ENCODE measurements at regions not wholly inside any gene's neighbourhood (a gene's known extent, or its start where the extent isn't known, plus 50 kb on each side); places are given as distances from the start of the nearest gene placed in this dataset.
"Not testable (repeated sequence)": the region's sequence is repeated elsewhere in the genome, so short reads cannot be mapped to it uniquely, and the experiment has no call there.

DNA sequence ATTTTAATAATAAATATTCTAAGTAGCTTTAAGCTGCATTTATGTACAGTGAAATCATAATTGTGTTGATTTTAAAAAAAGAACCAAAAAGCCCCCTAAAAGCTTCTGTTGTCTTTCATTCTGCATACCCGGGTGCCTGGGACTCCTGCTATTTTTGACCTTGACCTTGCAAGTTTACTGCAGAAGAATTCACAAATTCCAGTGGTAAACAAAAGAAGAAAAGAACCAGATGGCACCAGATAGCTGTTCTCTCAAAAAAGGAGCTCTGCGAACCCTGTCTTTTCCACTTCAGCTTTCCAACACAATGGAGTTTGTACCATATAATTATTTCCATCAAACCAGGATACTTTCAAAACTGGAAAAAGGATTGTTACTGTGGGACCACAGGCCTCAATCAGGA lies 363.3 kb downstream of the SMOC2 start:
- no peak for DNase-seq

DNA sequence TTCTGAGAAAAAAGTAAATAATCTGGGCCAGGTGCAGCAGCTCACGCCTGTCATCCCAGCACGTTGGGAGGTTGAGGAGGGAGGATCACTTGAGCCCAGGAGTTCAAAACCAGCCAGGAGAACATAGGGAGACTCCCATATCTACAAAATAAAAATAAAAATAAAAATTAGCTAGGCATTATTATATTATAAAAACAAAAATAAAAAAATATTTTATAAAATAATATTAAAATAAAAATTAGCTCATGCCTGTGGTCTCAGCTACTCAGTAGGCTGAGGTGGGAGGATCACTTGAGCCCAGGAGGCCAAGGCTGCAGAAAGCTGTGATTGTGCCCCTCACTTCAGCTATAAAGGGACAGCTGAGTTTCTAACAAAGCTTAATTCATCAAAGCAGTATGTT lies 362.9 kb downstream of the SMOC2 start:
- no peak for DNase-seq

DNA sequence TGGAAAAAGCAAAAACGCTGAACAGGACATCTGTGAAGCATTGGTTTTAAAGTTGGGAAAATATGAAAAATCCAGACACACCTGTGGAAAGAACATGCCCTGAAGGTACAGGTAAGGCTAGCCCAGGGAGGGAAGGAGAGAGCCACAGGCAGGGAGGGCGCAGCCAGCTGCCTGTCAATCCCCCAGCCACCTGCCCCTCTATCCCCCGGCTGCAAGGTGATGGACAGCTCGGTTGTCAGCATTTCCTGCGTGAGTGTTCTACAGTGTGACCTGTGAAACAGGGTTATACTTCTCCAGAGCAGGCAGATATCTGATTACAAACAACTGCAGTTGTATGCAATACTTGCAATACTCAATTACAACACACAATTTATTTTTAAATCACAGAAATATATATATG lies 358.1 kb downstream of the SMOC2 start:
- no peak for DNase-seq

DNA sequence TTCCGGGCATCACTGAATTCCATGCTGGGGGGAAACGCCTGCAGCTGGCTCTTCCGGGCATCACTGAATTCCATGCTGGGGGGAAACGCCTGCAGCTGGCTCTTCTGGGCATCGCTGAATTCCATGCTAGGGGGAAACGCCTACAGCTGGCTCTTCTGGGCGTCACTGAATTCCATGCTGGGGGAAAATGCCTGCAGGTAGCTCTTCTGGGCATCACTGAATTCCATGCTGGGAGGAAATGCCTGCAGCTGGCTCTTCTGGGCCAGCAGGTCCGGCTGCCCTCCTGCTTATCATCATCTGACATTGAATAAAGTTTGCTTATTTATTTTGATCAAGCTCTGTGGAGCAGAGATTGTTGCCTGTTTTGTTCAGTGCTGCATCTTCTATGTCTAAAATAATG lies 355.1 kb downstream of the SMOC2 start:
- DNase-seq, result no peak

DNA sequence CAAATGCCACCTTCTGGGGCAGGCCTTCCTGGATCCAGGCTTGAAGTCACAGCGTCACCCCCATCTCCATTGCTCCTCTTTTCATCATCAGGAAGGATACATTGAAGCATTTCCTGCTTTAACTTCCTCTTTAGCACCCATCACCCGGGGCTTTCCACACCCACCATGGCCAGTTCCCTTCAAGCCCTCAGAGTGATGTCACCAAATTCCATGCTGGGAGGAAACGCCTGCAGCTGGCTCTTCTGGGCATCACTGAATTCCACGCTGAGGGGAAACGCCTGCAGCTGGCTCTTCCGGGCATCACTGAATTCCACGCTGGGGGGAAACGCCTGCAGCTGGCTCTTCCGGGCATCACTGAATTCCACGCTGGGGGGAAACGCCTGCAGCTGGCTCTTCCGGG lies 354.6 kb downstream of the SMOC2 start:
- not testable (repeated sequence) for DNase-seq

DNA sequence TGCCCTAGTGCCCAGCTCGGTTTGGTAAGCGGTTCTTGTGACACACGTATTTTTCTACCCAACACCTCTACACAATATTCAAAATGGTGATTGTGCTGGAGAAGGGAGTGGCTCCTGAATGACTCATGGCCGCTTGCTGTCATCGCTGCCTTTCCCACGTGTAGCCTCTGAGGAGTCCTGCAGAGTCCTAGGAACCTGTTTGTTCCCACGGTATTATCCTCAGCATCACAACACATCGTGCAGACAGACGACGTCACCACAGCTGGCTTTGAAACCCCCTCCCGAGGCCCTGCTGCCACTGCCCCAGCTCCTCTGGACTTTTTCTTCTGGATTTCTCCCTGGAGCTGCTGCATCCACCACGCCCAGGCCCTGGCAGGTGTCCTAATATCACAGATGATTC lies 353.5 kb downstream of the SMOC2 start:
- no peak for DNase-seq

DNA sequence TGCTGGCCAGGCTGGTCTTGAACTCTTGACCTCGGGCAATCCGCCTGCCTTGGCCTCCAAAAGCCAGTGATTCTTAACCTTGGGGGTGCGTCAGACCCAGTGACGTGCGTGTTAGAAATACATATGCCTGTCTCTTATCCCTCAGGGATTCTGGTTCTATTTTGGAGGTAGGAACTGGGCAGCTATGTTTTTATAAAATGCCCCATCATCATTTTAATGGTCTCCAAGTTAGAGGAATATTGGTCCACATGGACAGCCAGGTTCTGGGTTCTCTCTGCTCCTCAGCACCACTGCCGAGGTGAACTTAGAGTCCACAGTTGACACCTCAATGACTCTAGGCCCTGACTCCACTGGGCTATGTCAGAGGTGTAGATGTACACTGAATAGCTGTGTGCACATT lies 352.7 kb downstream of the SMOC2 start:
- DNase-seq, result no peak

DNA sequence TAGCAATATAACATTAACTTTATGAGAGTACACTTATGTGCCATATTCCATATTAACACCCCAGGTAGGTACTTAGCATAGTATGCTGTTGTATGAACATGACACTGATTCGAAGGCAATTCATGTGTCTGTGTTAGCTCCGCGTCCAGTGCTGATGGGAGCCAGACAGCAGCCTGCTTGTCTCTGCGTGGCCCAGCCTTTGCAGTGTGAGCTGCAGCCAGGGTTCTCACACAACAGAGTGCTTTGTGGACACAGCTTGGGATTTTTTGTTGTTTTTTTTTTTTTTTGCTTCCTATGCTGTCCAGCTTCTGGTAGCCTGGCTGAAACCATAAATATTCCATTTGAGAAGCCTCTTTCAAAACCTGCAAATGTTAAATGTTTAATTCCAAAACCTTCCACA lies 350.9 kb downstream of the SMOC2 start:
- DNase-seq, result no peak

DNA sequence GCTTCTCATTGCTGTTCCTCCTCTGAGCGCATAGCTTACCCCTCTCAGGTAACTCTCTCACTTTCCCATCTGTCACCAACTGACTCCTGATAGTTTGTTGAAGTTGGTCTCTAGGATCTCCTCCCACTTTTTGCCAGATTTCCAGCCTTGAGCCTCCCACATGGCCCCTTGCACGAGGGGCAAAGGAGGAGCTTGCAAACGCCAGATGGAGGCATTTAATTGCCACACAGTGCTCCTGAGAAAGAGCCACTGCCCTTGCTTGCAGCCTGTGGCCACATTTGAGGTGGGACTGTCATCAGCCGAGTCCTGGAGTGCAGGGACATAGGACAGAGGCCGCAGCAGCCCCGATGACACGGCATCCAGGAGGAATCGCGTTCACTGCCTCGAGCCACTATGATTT lies 348.7 kb downstream of the SMOC2 start:
- DNase-seq, result no peak

DNA sequence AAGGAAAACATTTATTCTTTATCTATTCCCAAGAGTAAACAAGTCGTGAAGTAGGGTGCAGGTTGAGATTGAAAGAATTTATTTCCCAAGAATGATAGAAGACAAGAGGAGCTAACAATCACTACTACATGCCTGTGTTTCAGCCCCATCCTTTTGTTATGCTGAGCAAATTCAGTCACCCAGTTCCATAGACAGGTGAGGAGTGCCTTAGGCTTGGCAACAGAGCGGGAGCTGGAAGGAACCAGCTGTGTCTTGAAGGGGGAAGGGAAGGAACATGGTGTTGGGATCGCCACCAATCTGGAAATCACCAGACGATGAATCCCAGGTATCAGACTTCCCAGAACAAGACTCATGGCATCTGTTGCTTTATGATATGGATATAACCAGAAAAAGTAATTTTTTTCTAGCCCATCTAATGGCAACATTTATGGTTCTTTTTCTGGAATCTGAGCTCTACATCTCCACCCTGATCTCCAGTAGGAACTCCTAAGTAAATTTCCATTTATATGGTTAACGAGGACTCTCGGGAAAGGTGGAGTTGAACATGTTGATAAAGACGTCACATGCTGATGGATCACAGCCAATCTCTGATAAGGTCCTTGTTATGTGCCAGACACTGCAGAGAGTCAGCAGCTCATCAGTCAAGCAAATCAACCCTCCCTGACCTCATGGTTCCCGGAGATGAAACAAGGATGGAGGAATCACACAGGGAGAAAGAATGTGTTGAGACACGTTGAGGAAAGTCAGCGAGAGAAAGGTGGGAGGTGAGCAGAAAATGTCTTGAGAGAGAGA lies 344.9 kb downstream of the SMOC2 start:
- DNase-seq, result no peak

DNA sequence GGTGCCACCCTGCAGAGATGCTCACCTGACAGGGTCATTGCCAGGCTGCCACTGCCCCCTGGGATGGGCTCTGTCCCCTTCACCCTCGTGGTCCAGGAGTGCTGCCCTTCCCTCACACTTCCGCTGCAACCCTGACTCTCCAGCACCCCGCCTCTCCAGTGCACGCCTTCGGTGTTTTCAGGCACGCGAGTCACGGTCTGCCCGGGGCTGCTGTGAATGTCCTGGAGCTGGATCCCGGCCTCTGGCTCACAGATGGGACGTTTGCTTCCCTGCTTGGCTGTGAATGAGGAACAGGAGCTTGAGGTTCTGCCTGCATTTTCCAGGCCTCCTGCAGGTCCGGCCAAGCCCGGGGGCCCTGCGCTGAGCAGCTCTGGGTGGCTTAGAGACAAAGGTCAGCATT lies 343.4 kb downstream of the SMOC2 start:
- DNase-seq, result no peak

DNA sequence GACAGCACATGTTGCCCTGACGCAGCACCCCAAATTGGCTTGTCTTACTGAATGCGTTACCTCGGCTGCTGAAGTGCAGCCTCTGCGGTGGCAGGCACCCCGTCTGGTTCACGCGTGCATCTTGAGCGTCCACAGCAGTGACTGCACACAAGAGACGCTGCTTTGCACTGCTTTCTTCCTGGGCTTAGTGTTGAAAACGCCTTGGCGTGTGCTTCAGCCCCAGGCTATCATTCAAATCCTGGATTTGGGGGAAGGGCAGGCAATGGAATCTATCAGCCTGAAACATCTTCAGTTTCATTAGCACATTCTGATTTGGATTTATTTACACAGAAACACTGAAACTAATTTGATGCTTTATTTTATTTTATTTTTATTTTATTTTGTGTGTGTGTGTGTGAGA lies 342.7 kb downstream of the SMOC2 start:
- no peak for DNase-seq

DNA sequence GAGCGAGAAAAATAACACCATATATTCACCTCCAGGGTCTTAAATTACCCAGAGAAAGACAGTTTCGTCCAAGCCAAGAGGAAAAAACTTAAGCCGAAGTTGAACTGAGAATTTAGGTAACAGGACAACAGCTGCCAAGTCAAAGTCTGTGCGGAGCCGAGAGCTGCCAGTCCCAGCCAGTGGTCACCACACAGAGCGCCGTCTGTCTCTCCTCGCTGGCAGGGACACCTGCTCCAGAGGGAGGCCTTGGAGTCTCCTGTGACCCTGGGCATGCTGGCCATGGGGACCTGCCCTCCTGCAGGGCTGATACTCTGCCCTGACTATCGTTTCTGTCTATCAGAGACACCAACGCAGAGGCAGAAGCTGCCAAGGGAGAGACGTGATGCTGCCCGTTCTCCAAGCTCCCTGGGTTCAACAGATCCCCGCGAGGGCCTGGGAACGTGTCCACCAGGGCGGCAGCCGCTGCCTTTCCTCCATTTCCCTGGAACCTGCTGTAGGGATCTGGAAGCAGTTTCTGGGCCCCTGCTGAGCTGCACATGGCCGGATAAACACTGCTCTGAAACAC lies 341.3 kb downstream of the SMOC2 start:
- no peak for DNase-seq

DNA sequence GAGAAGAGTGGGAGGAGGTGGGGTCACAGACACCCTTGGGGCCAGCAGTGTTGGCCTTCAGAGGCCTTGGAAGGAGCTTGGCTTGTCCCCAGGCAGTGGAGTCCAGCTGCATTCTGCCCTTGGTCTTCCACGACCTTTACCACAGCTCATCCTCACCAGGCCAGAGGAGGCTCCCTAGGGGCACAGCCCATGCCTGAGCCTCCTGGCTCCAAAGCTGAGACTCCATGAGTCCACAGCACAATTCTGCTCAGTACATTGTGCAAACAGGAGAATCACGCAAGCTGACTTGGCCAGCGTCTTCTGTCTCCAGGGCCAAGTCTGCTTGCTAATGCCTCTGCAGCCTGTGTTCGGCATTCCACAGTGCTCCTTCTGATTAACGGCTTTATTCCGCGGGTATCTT lies 337.2 kb downstream of the SMOC2 start:
- DNase-seq, result no peak

DNA sequence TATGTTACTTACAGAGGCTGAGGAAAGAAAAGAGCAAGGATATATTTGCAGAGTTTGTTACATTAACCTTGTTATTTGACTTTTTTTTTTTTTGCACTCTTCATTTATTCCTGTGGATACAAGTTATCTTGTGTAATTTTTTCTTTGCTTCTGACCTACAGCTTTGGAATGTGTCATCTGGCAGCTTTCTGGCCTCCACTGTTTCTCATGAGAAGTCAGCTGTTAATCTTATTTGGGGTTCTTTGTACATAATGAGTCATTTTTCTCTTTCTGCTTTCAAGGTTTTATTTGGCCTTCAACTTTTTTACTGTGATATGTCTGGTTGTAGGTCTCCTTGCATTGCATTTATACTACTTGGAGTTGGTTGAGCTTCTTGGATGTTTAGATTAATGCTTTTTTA lies 333.4 kb downstream of the SMOC2 start:
- no peak for DNase-seq

DNA sequence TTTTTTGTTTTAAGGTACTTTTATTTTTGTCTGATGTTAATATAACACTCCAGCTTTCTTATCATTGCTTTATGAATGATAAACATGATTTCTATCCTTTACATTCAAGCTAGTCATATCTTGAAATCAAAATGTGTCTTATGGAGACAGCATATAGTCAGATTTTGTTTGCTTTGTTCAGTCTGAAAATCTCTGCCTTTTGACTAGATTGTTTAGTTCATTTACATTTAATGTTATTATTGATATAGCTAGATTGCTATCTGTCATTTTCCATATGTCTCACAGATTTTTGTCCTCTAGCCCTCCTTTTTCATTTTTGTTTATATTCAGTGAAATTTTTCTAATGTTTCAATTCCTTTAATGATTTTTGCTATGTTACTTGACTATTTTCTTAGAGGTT lies 332.8 kb downstream of the SMOC2 start:
- no peak for DNase-seq

DNA sequence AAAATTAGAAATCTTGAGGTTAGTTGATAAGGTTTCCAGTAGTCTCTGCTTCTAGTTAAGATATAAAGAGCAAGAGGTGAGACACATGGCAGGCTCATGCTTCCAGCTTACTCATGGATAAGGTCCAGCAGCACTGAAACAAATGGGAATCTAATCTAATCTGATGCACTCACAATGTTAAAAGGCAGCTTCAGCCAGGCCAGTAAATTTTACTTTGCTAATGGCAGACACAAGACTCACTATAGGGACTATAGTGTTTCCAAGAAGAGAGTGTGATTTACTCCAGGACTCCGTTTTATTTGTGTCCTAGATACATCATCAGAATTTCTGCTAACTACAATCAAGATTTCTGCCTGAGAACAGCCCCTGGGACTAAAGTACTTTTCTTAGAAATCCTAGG lies 324.8 kb downstream of the SMOC2 start:
- no peak for DNase-seq

DNA sequence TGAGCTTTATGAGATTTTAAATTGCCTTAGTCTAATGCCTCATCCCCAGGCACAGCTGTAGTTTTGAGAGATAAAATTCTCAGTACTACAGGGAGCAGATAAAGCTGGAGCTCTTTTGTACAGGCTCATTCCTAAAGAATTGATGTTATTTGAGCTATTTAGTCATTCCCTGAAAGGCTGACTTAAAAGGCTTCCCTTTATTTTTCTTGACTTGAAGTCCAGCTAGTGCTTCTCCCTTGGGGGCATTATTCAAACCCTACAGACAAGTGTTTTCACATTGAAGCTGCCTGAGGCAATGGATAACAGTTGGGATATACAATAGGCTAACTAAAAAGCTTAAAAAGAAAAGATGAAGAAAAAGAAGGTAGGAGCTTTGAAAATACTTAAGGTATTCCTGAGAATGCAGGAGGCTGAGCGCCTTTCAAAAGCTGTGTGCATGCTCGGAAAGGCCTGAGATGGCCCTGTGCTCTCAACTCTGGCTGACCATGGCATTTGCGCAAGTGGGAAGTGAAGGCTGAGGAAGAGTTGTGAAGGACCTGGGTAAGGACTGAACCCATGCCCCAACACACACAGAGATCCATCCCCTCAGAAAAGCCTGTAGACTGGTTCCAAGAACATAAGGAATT lies 315.1 kb downstream of the SMOC2 start:
- DNase-seq, result no peak

DNA sequence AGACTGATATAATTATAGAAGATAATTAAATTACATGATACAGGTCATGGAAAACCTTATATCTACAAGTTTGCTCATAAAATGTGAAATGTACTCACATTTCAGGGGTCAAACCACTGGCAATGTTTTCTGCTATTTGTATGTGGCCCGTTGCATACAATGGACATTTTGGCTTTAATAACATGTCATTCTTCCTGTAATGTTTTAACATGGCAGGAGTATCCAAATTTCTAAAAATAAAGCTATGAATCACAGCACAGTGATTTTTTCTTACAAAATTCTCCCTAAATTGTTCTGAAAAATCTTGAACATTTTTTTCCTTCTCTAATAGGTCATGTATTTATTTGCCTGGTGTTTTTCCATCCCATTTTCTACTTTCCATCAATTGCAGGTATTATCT lies 305.7 kb downstream of the SMOC2 start:
- no peak for DNase-seq

DNA sequence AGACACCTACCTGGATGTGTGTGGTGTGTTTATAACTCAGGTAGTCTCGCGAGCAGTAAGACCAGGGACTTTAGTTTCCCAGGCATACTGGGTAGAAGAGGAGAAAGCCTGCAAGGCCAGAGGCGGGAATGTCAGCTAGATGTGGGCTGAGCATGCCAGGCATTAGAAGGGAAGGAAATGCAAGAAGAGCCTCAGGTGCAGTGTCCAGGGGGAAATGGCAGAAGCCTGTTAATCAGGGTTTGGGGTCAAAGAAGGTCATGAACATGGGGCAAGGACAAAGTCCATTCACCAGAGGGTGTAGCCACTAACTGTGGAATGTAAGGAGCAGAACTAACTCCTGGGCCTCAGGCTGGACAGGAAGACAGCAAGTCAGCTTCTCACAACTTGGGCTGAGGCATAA lies 305.0 kb downstream of the SMOC2 start:
- no peak for DNase-seq

DNA sequence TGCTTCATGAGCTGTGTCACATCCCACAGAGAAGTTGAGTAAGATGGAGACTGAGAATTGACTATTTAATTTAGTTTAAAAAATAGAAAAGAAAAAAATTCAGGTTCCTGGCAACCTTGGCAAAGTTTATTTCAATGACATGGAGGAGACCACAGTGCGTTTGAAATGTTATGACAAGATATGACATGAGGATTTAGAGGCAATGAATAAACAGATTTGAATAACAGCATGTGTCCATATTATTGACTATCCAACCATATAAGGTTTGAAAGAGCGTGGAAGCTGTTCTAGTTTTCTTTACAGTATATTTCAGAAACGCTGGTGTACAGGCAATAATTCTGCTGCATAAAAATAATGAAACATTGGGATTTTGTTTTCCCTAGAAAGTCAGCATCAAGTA lies 303.9 kb downstream of the SMOC2 start:
- no peak for DNase-seq

DNA sequence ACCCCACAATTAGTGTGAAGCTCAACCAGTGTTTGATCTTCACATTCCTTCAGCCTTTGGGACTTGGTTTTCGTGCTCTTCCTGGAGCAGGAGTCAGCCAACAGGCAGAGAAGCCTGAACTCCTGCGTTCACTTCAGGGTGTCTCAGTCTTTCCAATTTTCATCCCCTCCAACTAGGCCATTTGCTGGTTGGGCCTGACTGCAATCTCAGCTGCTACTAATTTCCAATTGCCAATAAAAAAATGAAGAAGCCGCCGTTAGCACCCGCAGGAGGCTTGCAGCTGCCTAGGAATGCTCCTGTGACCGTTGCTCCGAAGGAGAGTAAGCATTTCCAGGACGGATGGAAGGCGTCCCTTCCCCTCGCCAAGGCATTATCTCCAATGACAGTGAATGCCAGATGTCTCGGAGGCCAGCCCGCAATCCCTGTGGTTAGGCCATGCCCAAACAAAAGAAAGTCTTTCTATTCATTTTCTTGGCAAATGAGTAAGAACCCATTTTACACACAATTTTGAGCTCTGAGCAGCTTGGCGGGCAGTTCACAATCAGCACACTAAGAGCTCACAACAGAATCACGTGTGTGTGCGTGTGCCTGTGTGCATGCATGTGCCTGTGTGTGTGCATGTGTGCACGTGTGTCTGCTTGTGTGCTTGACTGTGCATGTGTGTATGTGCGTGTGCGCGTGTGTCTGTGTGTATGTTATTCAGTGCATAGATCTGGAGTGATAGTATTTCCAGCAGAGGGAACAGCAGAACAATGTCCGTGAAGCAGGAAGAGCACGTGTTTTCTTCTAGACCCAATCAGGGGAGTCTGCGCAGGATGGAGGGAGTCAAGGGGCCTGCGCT lies 301.2 kb downstream of the SMOC2 start:
- no peak for DNase-seq

DNA sequence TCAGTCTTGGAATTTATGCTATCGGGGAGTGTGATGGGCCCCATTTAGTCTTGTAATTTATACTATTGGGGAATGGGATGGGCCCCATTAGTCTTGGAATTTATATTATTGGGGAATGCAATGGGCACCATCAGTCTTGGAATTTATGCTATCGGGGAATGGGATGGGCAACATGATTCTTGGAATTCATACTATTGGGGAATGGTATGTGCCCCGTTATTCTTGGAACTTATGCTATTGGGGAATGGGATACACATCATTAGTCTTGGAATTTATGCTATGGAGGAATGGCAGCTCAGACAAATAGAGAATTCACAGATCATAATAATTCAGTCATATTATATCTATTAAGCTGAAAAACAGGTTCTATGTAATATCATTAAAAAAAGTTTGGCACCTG lies 300.3 kb downstream of the SMOC2 start:
- no peak for DNase-seq

DNA sequence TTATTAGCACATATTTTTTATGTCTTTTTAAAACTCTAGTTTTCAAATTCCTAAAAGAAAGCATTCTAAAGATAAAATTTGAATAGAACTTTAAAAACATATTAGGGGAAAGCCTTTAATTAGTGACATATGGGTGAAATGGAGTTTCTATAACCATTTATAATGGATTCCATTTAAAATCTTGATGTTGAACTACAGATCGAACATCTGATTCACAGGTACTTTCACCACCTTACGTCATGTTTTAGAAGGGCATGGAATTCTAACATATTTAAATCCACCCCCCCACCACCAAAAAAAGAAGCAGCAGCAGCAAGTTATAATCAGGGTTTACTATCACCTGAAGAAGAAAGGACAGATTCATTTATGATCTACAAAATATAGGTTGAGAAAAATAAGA lies 298.4 kb downstream of the SMOC2 start:
- DNase-seq, result no peak

Data from inflammatory macrophage (primary cell).